NCI-H69 (cell line): ENCODE measurements at regions not wholly inside any gene's neighbourhood (a gene's known extent, or its start where the extent isn't known, plus 50 kb on each side); places are given as distances from the start of the nearest gene placed in this dataset.
A peak's percentile ranks its signal among the peaks of the same experiment; 100 is the strongest.
"Not testable (repeated sequence)": the region's sequence is repeated elsewhere in the genome, so short reads cannot be mapped to it uniquely, and the experiment has no call there.

Source experiments
- DNase-seq: peaks from one replicate; lab custom pipeline; 2025; lab: John Stamatoyannopoulos, UW

DNA sequence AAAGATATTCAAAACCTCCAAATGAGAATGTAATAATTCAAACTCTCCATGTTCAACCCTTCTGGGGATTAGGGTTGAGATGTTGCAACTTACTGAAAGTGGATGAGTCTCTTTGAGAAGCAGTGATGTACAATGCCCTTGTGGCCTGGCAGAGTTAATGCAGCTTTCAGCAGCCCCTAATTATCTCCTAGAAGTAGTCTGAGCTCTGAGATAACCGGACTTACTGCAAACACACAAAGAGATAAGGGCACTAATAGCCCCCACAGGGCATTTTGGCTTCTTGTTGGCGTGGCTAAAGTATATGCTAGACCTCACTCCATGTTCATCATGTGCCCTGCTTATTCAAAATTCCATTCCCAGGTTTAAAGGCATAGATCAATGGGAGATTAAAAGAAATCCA, 404.7 kb downstream of the NEBL start:
- peak; percentile 8 for DNase-seq

GRCh38 chr10:20489961-20490360, 407.1 kb downstream of the NEBL start:
- no peak for DNase-seq

DNA sequence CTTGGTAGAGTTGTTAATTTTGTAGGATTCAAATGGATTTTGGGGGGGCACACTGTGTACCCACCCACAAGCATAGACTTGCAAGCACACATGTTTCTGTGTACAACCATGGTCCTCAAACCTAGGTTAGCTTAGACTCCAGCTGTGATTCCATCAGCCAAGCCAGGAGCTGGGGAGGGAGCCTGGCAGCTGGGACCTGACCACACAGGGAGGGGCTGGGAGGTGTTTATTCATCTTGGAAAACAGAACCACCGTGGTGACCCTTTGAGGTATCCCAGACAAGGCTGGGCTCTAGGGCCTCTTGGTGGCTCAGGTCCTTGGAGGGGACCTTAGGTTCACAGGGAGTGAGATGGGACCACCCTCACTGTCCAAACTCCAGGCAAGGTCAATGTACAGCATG, 410.3 kb downstream of the NEBL start:
- DNase-seq, result no peak

DNA sequence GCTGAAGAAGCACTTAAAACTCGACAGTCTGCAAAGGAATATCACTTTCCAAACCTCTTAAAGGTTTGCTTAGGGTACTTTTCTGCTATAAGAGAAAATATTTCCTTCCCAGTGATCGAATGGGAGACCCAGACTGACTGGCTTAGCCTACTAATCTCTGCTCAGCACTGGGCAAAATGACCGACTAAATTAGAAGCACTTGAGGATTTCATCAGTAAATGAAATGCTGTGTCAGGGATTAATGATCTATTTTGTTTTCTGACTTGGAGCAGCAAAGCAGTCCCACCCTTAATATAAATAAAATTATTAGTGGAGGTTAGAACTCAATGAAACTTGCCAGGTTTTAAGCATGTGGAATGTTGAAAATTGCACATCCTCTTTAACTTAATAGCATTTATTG, 411.6 kb downstream of the NEBL start:
- DNase-seq, result no peak

DNA sequence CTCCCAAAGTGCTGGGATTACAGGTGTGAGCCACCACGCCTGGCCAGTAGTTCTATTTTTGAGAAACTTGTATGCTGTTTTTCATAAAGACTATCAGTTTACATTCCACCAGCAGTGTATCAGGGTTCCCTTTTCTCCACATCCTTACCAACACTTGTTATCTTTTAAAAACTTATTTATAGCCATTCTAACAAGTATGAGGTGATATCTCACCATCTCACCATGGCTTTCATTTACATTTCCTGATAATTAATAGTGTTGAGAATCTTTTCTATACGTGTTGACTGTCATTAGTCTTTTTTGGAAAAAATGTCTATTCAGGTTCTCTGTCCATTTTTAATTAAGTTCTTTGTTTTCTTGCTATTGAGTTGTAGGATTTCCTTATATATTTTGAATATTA, 416.1 kb downstream of the NEBL start:
- no peak for DNase-seq

GRCh38 chr10:20480575-20480974, 416.5 kb downstream of the NEBL start:
- not testable (repeated sequence) for DNase-seq

DNA sequence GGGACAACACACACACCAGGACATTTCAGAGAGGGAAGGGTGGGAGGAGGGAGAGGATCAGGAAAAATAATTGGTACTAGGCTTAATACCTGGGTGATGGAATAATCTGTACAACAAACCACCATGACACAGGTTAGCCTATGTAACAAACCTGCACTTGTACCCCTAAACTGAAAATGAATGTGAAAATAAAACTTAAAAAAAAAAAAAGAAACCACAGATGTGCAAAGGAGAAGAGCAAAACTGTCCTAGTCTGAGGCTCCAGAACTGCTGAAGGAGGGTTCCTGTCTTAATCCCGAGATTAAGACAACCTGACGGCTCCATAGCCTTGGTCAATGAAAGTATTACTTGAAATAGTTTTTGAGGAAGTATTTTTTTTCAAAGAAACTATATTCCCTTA, 423.0 kb downstream of the NEBL start:
- no peak for DNase-seq

DNA sequence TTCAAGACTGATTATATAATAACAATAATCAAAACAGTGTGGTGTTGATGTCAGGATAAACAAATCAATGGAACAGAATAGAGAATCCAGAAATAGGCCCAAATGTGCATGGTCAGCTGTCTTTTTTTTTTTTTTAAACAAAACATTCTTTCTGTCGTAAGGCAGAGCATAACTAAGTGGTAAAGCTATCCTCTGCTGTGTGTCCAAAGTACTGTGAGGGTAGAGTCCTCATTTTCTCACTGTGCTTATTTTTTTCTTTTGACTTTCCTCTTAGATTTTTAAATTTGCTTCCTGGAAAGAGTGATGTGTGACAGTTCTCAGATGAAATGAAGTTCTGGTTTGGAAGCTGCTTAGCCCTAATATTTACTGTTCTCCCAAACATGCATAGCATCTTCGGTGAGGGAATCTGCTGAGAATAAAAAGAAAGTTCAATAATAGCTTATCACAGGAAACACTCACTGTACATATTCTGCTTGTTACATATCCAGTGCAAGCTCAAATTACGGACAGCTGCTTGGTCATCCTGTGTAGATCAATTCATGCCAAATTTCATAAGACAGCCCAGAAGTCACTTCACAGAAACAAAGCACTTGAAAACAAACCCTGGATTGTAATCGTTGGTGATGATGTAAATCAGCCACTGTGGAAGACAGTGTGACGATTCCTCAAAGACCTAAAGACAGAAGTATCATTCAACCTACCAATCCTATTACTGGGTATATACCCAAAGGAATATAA, 423.9 kb downstream of the NEBL start:
- DNase-seq, result no peak

GRCh38 chr10:20466731-20467130, 430.4 kb downstream of the NEBL start:
- DNase-seq, result no peak

DNA sequence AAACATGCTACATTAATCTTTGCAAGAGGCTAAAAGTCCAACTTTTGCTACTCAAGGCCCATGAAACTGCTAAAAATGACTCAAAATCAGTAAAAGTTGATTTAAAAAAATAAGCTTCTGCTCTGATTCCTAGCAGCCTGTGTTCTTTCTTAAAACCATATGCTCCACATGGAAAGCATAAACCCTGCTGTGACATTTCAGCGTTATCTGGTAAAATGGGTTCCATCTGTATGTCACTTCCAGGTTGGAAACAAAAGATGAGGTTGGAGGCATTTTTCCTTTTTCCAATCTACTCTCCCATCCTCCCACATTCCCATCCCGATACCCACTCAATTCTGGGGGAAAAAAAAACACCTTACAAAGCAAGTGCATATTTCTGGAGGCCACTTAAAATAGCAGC, 439.5 kb downstream of the NEBL start:
- DNase-seq, result no peak

GRCh38 chr10:20455774-20456173, 441.3 kb downstream of the NEBL start:
- DNase-seq, result no peak

DNA sequence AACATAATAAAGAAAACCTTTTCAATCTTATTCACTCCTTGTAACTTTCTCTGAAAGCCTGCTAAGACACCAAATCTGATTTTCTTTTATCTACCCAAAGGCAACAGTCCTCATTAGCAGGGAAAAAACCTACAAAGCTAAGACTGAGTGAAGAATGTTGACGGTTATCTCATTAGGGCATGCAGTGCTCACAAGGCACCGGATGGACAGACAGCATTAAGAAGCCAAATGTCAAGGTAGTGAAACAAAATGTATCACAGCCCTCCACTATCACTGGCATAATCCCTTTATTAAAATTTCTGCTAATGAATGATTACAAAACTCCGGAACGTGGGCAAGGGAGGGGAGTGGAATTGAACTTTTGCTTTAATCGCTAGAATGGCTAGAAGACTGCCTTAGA, 442.8 kb downstream of the NEBL start:
- DNase-seq, result no peak

DNA sequence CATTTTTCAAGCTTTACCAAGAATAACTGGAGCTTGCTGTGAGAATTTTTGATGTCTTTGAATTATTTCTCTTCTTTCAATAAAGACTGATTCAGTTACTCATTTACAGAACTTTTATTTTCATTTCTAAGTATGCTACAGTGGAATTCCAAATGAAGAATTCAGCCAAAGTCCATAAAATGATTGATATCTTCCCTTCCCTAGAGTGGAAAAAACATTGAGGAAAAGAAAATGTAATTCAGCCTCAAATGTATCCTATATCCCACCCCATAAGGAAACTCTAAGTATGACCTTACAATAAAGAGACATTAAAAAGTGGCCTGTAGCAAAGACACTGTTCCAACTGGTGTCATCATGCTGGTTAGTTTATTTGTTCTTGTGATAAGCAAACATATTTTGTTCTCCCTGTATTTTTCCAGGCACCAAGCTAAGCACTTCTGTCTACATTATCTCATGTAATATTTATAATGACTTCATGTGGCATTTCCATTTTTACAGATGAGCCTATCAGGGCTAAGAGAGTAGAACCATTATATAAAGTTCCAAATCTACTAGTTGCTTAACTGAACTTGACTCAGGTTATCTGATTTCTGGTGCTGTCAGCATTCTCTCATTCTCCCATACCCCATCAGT, 450.4 kb downstream of the NEBL start:
- no peak for DNase-seq

- DNase-seq, result peak; percentile 50
Measured at GRCh38 chr10:20443094-20443493, 454.0 kb downstream of the NEBL start.

DNA sequence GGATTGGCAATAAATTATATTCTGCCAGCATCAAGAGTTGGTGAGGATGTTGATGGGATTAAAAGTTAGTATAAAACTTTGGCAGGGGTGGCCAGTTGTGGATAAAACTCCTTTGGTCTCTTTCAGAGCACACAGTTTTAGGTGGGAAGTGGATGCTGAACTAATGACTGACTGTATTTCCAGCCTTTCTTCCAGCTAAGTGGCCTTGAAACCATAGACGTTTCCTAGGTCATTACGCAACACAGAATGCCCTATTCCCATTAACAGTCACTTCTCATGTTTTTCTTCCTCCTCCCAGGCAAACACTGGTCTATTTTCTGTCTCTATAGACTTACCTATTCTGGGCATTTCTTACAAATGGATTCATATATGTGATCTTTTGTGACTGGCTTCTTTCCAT, 467.4 kb downstream of the NEBL start:
- no peak for DNase-seq

GRCh38 chr10:20427821-20428220, 469.3 kb downstream of the NEBL start:
- no peak for DNase-seq

GRCh38 chr10:20418286-20418685, 478.8 kb downstream of the NEBL start:
- no peak for DNase-seq

DNA sequence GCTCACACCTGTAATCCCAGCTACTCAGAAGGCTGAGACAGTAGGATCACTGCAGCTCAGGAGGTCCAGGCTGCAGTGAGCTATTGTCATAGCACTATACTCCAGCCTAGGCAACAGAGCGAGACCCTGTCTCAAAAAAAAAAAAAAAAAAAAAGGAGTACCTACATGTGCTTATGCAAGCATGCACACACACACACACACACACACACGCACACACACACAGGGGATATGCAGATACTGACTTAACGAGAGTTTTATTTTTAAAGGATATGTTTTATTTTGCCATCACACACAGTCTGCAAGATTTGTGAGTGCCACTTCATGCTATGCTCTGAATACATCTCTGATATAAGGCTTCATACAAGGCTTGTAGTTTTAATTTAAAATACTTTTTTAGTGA, 479.3 kb downstream of the NEBL start:
- DNase-seq, result no peak

- no peak for DNase-seq
Measured at GRCh38 chr10:20415684-20416083, 481.4 kb downstream of the NEBL start.

GRCh38 chr10:20407357-20407756, 489.8 kb downstream of the NEBL start:
- no peak for DNase-seq

GRCh38 chr10:20406281-20407104, 490.6 kb downstream of the NEBL start:
- no peak for DNase-seq

DNA sequence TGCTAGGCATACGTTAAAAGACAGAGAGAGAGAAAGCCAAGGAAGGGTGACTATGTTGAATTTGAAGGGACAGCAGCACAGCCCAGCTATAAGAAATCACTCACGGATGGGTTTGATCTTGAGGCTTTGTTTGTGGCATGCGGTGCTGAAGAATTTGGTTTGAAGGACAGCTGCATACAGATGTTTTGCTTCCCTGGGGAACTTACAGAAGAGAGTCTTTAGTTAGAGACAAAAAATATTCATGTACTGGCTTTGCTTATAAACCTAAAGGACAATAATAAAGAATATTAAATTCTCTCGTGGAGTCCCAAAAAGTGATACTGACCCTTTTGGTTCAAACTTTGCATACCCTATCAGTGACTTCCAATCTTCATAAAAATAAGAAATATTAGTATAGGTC, 491.4 kb downstream of the NEBL start:
- no peak for DNase-seq

GRCh38 chr10:20405050-20405449, 492.1 kb downstream of the NEBL start:
- DNase-seq, result no peak
